ENCODE measurements at regions not wholly inside any gene's neighbourhood (a gene's known extent, or its start where the extent isn't known, plus 50 kb on each side); places are given as distances from the start of the nearest gene placed in this dataset.

- no peaks in the 10 kb centered on the region for H3K36me3 ChIP-seq (ENCODE audit: control insufficient read depth in 5 of 5, insufficient read depth in 5 of 5, low read length in 5 of 5)
- H3K27ac ChIP-seq (ENCODE audit: low read depth, low read length): no peak overlapping the region
- no peaks in the 10 kb centered on the region for H3K27me3 ChIP-seq (ENCODE audit: control insufficient read depth in 5 of 5, insufficient read depth in 4 of 5, low read length in 5 of 5)
- H3K9ac ChIP-seq (ENCODE audit: low read length in 5 of 5): no peak overlapping the region
- H3K4me3 ChIP-seq (ENCODE audit: low read depth in 1 of 5, low read length in 5 of 5): no peak overlapping the region
- no peaks in the 10 kb centered on the region for H3K9me3 ChIP-seq (ENCODE audit: control insufficient read depth in 5 of 5, low read length in 5 of 5)
- no peaks in the 10 kb centered on the region for H3K4me1 ChIP-seq (ENCODE audit: control insufficient read depth in 5 of 5, insufficient read depth in 5 of 5, low read length in 5 of 5)
Observed at GRCh38 chr5:164560216-164560615, 1054.8 kb downstream of the MAT2B start.

- H3K36me3 ChIP-seq (ENCODE audit: control insufficient read depth in 5 of 5, insufficient read depth in 5 of 5, low read length in 5 of 5): no peaks in the 10 kb centered on the region
- no peaks in the 10 kb centered on the region for H3K4me1 ChIP-seq (ENCODE audit: control insufficient read depth in 5 of 5, insufficient read depth in 5 of 5, low read length in 5 of 5)
- H3K27ac ChIP-seq (ENCODE audit: low read depth, low read length): no peak overlapping the region
- no peaks in the 10 kb centered on the region for H3K9me3 ChIP-seq (ENCODE audit: control insufficient read depth in 5 of 5, low read length in 5 of 5)
- H3K27me3 ChIP-seq (ENCODE audit: control insufficient read depth in 5 of 5, insufficient read depth in 4 of 5, low read length in 5 of 5): no peaks in the 10 kb centered on the region
- no peak overlapping the region for H3K4me3 ChIP-seq (ENCODE audit: low read depth in 1 of 5, low read length in 5 of 5)
- H3K9ac ChIP-seq (ENCODE audit: low read length in 5 of 5): no peak overlapping the region
Observed at GRCh38 chr5:164561933-164562872, 1056.8 kb downstream of the MAT2B start.

- Histone ChIP-seq H3K27me3 (ENCODE audit: control insufficient read depth in 5 of 5, insufficient read depth in 4 of 5, low read length in 5 of 5) (no peaks in the 10 kb centered on the region), H3K27ac (ENCODE audit: low read depth, low read length) (no peak overlapping the region), H3K36me3 (ENCODE audit: control insufficient read depth in 5 of 5, insufficient read depth in 5 of 5, low read length in 5 of 5) (no peaks in the 10 kb centered on the region)
Observed at GRCh38 chr5:164563370-164563769, 1058.0 kb downstream of the MAT2B start.

GRCh38 chr5:164573397-164573796, 1068.0 kb downstream of the MAT2B start:
- no peak overlapping the region for H3K9ac ChIP-seq (ENCODE audit: low read length in 5 of 5)
- no peaks in the 10 kb centered on the region for H3K27me3 ChIP-seq (ENCODE audit: control insufficient read depth in 5 of 5, insufficient read depth in 4 of 5, low read length in 5 of 5)
- H3K4me1 ChIP-seq (ENCODE audit: control insufficient read depth in 5 of 5, insufficient read depth in 5 of 5, low read length in 5 of 5): no peaks in the 10 kb centered on the region
- H3K36me3 ChIP-seq (ENCODE audit: control insufficient read depth in 5 of 5, insufficient read depth in 5 of 5, low read length in 5 of 5): no peaks in the 10 kb centered on the region
- no peaks in the 10 kb centered on the region for H3K9me3 ChIP-seq (ENCODE audit: control insufficient read depth in 5 of 5, low read length in 5 of 5)
- no peak overlapping the region for H3K27ac ChIP-seq (ENCODE audit: low read depth, low read length)
- H3K4me3 ChIP-seq (ENCODE audit: low read depth in 1 of 5, low read length in 5 of 5): no peak overlapping the region

More at GRCh38 chr5:164563370-164563769, 1058.0 kb downstream of the MAT2B start:
- H3K9ac ChIP-seq (ENCODE audit: low read length in 5 of 5): no peak overlapping the region
- H3K4me3 ChIP-seq (ENCODE audit: low read depth in 1 of 5, low read length in 5 of 5): no peak overlapping the region
- no peaks in the 10 kb centered on the region for H3K9me3 ChIP-seq (ENCODE audit: control insufficient read depth in 5 of 5, low read length in 5 of 5)
- no peaks in the 10 kb centered on the region for H3K4me1 ChIP-seq (ENCODE audit: control insufficient read depth in 5 of 5, insufficient read depth in 5 of 5, low read length in 5 of 5)

- Histone ChIP-seq H3K36me3 (ENCODE audit: control insufficient read depth in 5 of 5, insufficient read depth in 5 of 5, low read length in 5 of 5) (no peaks in the 10 kb centered on the region), H3K4me1 (ENCODE audit: control insufficient read depth in 5 of 5, insufficient read depth in 5 of 5, low read length in 5 of 5) (no peaks in the 10 kb centered on the region), H3K27me3 (ENCODE audit: control insufficient read depth in 5 of 5, insufficient read depth in 4 of 5, low read length in 5 of 5) (no peaks in the 10 kb centered on the region), H3K9me3 (ENCODE audit: control insufficient read depth in 5 of 5, low read length in 5 of 5) (no peaks in the 10 kb centered on the region), H3K9ac (ENCODE audit: low read length in 5 of 5) (no peak overlapping the region), H3K4me3 (ENCODE audit: low read depth in 1 of 5, low read length in 5 of 5) (no peak overlapping the region), H3K27ac (ENCODE audit: low read depth, low read length) (no peak overlapping the region)
Observed at GRCh38 chr5:164577201-164577600, 1071.8 kb downstream of the MAT2B start.

- Histone ChIP-seq H3K9me3 (ENCODE audit: control insufficient read depth in 5 of 5, low read length in 5 of 5) (no peaks in the 10 kb centered on the region), H3K27ac (ENCODE audit: low read depth, low read length) (no peak overlapping the region), H3K36me3 (ENCODE audit: control insufficient read depth in 5 of 5, insufficient read depth in 5 of 5, low read length in 5 of 5) (no peaks in the 10 kb centered on the region), H3K4me1 (ENCODE audit: control insufficient read depth in 5 of 5, insufficient read depth in 5 of 5, low read length in 5 of 5) (no peaks in the 10 kb centered on the region), H3K4me3 (ENCODE audit: low read depth in 1 of 5, low read length in 5 of 5) (no peak overlapping the region), H3K9ac (ENCODE audit: low read length in 5 of 5) (no peak overlapping the region), H3K27me3 (ENCODE audit: control insufficient read depth in 5 of 5, insufficient read depth in 4 of 5, low read length in 5 of 5) (no peaks in the 10 kb centered on the region)
Observed at GRCh38 chr5:164577742-164578141, 1072.3 kb downstream of the MAT2B start.

GRCh38 chr5:164578401-164578800, 1073.0 kb downstream of the MAT2B start:
- Histone ChIP-seq H3K9ac (ENCODE audit: low read length in 5 of 5) (no peak overlapping the region), H3K36me3 (ENCODE audit: control insufficient read depth in 5 of 5, insufficient read depth in 5 of 5, low read length in 5 of 5) (no peaks in the 10 kb centered on the region), H3K27ac (ENCODE audit: low read depth, low read length) (no peak overlapping the region)

GRCh38 chr5:164578911-164579310, 1073.5 kb downstream of the MAT2B start:
- H3K9me3 ChIP-seq (ENCODE audit: control insufficient read depth in 5 of 5, low read length in 5 of 5): no peaks in the 10 kb centered on the region
- H3K27me3 ChIP-seq (ENCODE audit: control insufficient read depth in 5 of 5, insufficient read depth in 4 of 5, low read length in 5 of 5): no peaks in the 10 kb centered on the region
- H3K4me1 ChIP-seq (ENCODE audit: control insufficient read depth in 5 of 5, insufficient read depth in 5 of 5, low read length in 5 of 5): no peaks in the 10 kb centered on the region
- H3K4me3 ChIP-seq (ENCODE audit: low read depth in 1 of 5, low read length in 5 of 5): no peak overlapping the region
- no peak overlapping the region for H3K9ac ChIP-seq (ENCODE audit: low read length in 5 of 5)
- no peaks in the 10 kb centered on the region for H3K36me3 ChIP-seq (ENCODE audit: control insufficient read depth in 5 of 5, insufficient read depth in 5 of 5, low read length in 5 of 5)
- no peak overlapping the region for H3K27ac ChIP-seq (ENCODE audit: low read depth, low read length)

More at GRCh38 chr5:164578401-164578800, 1073.0 kb downstream of the MAT2B start:
- Histone ChIP-seq H3K4me1 (ENCODE audit: control insufficient read depth in 5 of 5, insufficient read depth in 5 of 5, low read length in 5 of 5) (no peaks in the 10 kb centered on the region), H3K9me3 (ENCODE audit: control insufficient read depth in 5 of 5, low read length in 5 of 5) (no peaks in the 10 kb centered on the region), H3K27me3 (ENCODE audit: control insufficient read depth in 5 of 5, insufficient read depth in 4 of 5, low read length in 5 of 5) (no peaks in the 10 kb centered on the region), H3K4me3 (ENCODE audit: low read depth in 1 of 5, low read length in 5 of 5) (no peak overlapping the region)

- H3K4me1 ChIP-seq (ENCODE audit: control insufficient read depth in 5 of 5, insufficient read depth in 5 of 5, low read length in 5 of 5): no peaks in the 10 kb centered on the region
- H3K9ac ChIP-seq (ENCODE audit: low read length in 5 of 5): no peak overlapping the region
- H3K27me3 ChIP-seq (ENCODE audit: control insufficient read depth in 5 of 5, insufficient read depth in 4 of 5, low read length in 5 of 5): no peaks in the 10 kb centered on the region
- H3K27ac ChIP-seq (ENCODE audit: low read depth, low read length): no peak overlapping the region
- H3K36me3 ChIP-seq (ENCODE audit: control insufficient read depth in 5 of 5, insufficient read depth in 5 of 5, low read length in 5 of 5): no peaks in the 10 kb centered on the region
- no peaks in the 10 kb centered on the region for H3K9me3 ChIP-seq (ENCODE audit: control insufficient read depth in 5 of 5, low read length in 5 of 5)
- no peak overlapping the region for H3K4me3 ChIP-seq (ENCODE audit: low read depth in 1 of 5, low read length in 5 of 5)
Observed at GRCh38 chr5:164580155-164580554, 1074.7 kb downstream of the MAT2B start.

- Histone ChIP-seq H3K4me3 (ENCODE audit: low read depth in 1 of 5, low read length in 5 of 5) (no peak overlapping the region), H3K36me3 (ENCODE audit: control insufficient read depth in 5 of 5, insufficient read depth in 5 of 5, low read length in 5 of 5) (no peaks in the 10 kb centered on the region), H3K9ac (ENCODE audit: low read length in 5 of 5) (no peak overlapping the region), H3K27me3 (ENCODE audit: control insufficient read depth in 5 of 5, insufficient read depth in 4 of 5, low read length in 5 of 5) (no peaks in the 10 kb centered on the region), H3K27ac (ENCODE audit: low read depth, low read length) (no peak overlapping the region), H3K9me3 (ENCODE audit: control insufficient read depth in 5 of 5, low read length in 5 of 5) (no peaks in the 10 kb centered on the region), H3K4me1 (ENCODE audit: control insufficient read depth in 5 of 5, insufficient read depth in 5 of 5, low read length in 5 of 5) (no peaks in the 10 kb centered on the region)
Observed at GRCh38 chr5:164581889-164582288, 1076.5 kb downstream of the MAT2B start.

All from subcutaneous abdominal adipose tissue (tissue), 5 donors.